ENCODE measurements at regions not wholly inside any gene's neighbourhood (a gene's known extent, or its start where the extent isn't known, plus 50 kb on each side); places are given as distances from the start of the nearest gene placed in this dataset.

DNA sequence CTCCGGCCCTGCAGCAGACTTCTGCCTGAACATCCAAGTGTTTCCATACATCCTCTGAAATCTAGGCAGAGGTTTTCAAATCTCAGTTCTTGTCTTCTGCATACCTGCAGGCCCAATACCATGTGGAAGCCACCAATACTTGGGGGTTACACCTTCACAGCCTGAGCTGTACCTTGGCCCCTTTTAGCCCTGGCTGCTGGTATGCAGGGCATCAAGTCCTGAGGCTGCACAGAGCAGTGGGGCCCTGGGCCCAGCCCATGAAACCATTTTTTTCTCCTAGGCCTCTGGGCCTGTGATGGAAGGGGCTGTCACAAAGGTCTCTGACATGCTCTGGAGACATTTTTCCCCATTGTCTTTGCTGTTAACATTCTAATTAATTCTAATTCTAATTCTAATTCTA, 680.6 kb downstream of the ELAVL2 start:
- Histone ChIP-seq H3K9me3 (ENCODE audit: low read depth) (no peaks in the 10 kb centered on the region), H3K27me3 (no peaks in the 10 kb centered on the region), H3K4me1 (no peaks in the 10 kb centered on the region), H3K4me3 (no peak overlapping the region), H4K20me1 (ENCODE audit: low read depth) (no peaks in the 10 kb centered on the region), H2AFZ (replicated peaks) (no peak overlapping the region), H3K79me2 (ENCODE audit: low read depth) (no peaks in the 10 kb centered on the region), H3K36me3 (peaks cover 5% of the 10 kb centered on the region), H3K27ac (no peak overlapping the region), H3K9ac (no peak overlapping the region), H3F3A (ENCODE audit: low read depth) (no peaks in the 10 kb centered on the region), H3K4me2 (no peak overlapping the region)
- TF ChIP-seq EZH2phosphoT487 (IDR thresholded peaks at IDR 0.05) (no peak), CTCF (IDR thresholded peaks at IDR 0.05) (no peak), EZH2 (IDR thresholded peaks at IDR 0.05) (no peak)
- DNase-seq (ENCODE audit: low spot score): no peak
- Mint-ChIP-seq H3K4me3 (no peak overlapping the region), H3K36me3 (no peaks in the 10 kb centered on the region), H3K27me3 (ENCODE audit: insufficient read depth, low read depth) (no peaks in the 10 kb centered on the region), H3K27ac (no peak overlapping the region), H3K4me1 (no peaks in the 10 kb centered on the region), H3K9me3 (peaks cover 14% of the 10 kb centered on the region)

GRCh38 chr9:23153058-23153457, 673.0 kb downstream of the ELAVL2 start:
- TF ChIP-seq EZH2phosphoT487 (IDR thresholded peaks at IDR 0.05) (no peak), CTCF (IDR thresholded peaks at IDR 0.05) (no peak), EZH2 (IDR thresholded peaks at IDR 0.05) (no peak)
- Histone ChIP-seq H3K79me2 (ENCODE audit: low read depth) (no peaks in the 10 kb centered on the region), H3K4me1 (no peaks in the 10 kb centered on the region), H2AFZ (replicated peaks) (no peak overlapping the region), H3K27ac (no peak overlapping the region), H3K9me3 (ENCODE audit: low read depth) (no peaks in the 10 kb centered on the region), H3F3A (ENCODE audit: low read depth) (no peaks in the 10 kb centered on the region), H4K20me1 (ENCODE audit: low read depth) (no peaks in the 10 kb centered on the region), H3K9ac (no peak overlapping the region), H3K27me3 (no peaks in the 10 kb centered on the region), H3K36me3 (no peaks in the 10 kb centered on the region), H3K4me2 (no peak overlapping the region), H3K4me3 (no peak overlapping the region)
- Mint-ChIP-seq H3K9me3 (no peaks in the 10 kb centered on the region), H3K4me1 (peaks cover 7% of the 10 kb centered on the region), H3K27me3 (ENCODE audit: insufficient read depth, low read depth) (no peaks in the 10 kb centered on the region), H3K36me3 (no peaks in the 10 kb centered on the region), H3K4me3 (no peak overlapping the region), H3K27ac (no peak overlapping the region)
- no peak for DNase-seq (ENCODE audit: low spot score)

GRCh38 chr9:23160491-23160890, 665.5 kb downstream of the ELAVL2 start:
- Mint-ChIP-seq H3K4me1 (peaks cover 7% of the 10 kb centered on the region), H3K36me3 (no peaks in the 10 kb centered on the region), H3K4me3 (no peak overlapping the region), H3K27ac (no peak overlapping the region), H3K27me3 (ENCODE audit: insufficient read depth, low read depth) (no peaks in the 10 kb centered on the region), H3K9me3 (no peaks in the 10 kb centered on the region)
- H3K27ac ChIP-seq: no peak overlapping the region
- H3K79me2 ChIP-seq (ENCODE audit: low read depth): no peaks in the 10 kb centered on the region
- H3K4me1 ChIP-seq: no peaks in the 10 kb centered on the region
- H3K4me3 ChIP-seq: no peak overlapping the region
- no peaks in the 10 kb centered on the region for H3K36me3 ChIP-seq
- no peaks in the 10 kb centered on the region for H4K20me1 ChIP-seq (ENCODE audit: low read depth)
- no peaks in the 10 kb centered on the region for H3K27me3 ChIP-seq
- H3K4me2 ChIP-seq: no peak overlapping the region
- no peak overlapping the region for H2AFZ ChIP-seq (replicated peaks)
- TF ChIP-seq EZH2phosphoT487 (IDR thresholded peaks at IDR 0.05) (no peak), CTCF (IDR thresholded peaks at IDR 0.05) (no peak), EZH2 (IDR thresholded peaks at IDR 0.05) (no peak)
- no peaks in the 10 kb centered on the region for H3K9me3 ChIP-seq (ENCODE audit: low read depth)
- no peak for DNase-seq (ENCODE audit: low spot score)
- no peaks in the 10 kb centered on the region for H3F3A ChIP-seq (ENCODE audit: low read depth)
- no peak overlapping the region for H3K9ac ChIP-seq

All from neural progenitor cell (in vitro differentiated cells).